ENCODE measurements at regions not wholly inside any gene's neighbourhood (a gene's known extent, or its start where the extent isn't known, plus 50 kb on each side); places are given as distances from the start of the nearest gene placed in this dataset.
"Not testable (repeated sequence)": the region's sequence is repeated elsewhere in the genome, so short reads cannot be mapped to it uniquely, and the experiment has no call there.

DNA sequence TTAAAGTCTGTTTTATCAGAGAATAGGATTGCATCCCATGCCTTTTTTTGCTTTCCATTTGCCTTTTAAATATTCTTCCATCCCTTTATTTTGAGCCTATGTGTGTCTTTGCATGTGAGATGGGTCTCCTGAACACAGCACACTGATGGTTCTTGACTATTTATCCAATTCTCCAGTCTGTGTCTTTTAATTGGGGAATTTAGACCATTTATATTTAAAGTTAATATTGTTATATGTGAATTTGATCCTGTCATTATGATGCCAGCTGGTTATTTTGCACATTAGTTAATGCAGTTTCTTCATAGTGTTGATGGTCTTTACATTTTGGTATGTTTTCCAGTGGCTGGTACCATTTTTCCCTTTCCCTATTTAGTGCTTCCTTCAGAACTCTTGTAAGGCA lies 1287.0 kb downstream of the REEP3 start:
- TF ChIP-seq POLR2A (IDR thresholded peaks at IDR 0.05) = not testable (repeated sequence)
- TF ChIP-seq, protein P1, sequence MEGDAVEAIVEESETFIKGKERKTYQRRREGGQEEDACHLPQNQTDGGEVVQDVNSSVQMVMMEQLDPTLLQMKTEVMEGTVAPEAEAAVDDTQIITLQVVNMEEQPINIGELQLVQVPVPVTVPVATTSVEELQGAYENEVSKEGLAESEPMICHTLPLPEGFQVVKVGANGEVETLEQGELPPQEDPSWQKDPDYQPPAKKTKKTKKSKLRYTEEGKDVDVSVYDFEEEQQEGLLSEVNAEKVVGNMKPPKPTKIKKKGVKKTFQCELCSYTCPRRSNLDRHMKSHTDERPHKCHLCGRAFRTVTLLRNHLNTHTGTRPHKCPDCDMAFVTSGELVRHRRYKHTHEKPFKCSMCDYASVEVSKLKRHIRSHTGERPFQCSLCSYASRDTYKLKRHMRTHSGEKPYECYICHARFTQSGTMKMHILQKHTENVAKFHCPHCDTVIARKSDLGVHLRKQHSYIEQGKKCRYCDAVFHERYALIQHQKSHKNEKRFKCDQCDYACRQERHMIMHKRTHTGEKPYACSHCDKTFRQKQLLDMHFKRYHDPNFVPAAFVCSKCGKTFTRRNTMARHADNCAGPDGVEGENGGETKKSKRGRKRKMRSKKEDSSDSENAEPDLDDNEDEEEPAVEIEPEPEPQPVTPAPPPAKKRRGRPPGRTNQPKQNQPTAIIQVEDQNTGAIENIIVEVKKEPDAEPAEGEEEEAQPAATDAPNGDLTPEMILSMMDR (IDR thresholded peaks at IDR 0.05) = not testable (repeated sequence)
